Islet precursor cell (in vitro differentiated cells): ENCODE measurements at regions not wholly inside any gene's neighbourhood (a gene's known extent, or its start where the extent isn't known, plus 50 kb on each side); places are given as distances from the start of the nearest gene placed in this dataset.
A peak's percentile ranks its signal among the peaks of the same experiment; 100 is the strongest.
"Not testable (repeated sequence)": the region's sequence is repeated elsewhere in the genome, so short reads cannot be mapped to it uniquely, and the experiment has no call there.

Source experiments
- DNase-seq: peaks from one replicate; pipeline ENCODE4 v3.0.0-alpha.2; 2018

DNA sequence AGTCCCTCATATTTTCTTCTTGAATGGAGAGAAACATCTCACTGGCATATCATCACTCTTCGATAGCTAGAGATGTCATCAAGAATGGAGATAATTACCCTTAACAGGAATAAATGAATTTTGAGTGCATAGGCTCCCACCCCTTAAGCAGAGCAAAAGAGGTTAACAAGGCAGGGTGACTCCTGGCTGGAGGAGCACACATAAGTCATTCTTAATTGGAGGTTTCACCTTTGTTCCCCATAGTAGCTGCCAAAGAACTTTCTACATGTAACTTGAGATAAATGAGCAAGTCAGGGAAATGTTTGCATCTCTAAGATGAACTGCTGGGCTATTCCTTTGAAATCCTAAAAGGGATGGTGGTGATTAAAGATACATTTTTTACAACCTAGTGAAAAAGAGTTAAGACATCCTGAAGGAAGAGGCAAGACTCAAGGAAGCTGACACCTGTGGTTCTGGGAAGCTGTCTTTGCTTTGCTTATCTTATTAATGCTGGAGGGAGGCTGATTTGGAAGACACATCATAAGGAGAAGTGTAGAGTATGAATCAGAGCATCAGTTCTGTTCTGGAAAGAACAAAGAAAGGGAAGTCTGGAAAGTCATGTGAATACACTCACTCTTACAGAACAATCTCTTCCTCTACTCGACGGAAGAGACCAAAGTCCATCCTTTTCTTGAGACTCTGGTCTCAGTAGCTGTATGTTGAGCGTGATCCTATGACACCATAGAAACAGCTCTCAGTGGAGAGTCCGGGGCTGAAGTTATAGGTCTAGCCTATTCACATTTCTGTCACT is 326.3 kb downstream of the OSTF1 start:
- no peak for DNase-seq

DNA sequence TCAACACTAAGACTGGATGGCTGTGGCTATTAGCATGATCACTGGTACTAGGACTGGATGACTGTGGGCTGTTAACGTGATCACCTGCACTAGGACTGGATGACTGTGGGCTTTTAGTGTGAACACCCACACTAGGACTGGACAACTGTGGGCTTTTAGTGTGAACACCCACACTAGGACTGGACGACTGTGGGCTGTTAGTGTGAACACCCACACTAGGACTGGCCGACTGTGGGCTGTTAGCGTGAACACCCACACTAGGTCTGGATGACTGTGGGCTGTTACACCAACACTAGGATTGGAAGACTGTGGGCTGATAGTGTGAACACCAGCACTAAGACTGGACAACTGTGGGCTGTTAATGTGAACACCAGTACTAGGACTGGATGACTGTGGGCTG is 329.2 kb downstream of the OSTF1 start:
- no peak for DNase-seq

DNA sequence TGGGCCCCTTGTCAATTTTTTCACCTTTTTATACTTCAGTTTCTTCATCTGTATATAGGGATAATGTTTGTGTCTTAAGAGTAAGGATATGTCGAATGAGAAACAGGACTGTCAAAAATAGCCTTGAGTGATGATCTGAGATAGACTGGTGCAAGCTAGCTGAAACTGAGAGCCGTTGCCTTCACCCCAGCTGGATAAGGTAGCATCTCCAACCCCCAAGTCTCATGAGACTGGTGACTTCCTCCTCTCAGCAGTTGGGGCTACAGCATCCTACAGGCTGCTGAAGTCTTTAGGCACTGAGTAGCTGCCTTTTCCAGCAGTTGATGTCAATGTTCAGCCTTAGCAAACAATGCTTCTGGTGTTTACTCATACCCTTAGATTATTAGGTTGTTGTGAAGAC is 330.2 kb downstream of the OSTF1 start:
- no peak for DNase-seq

DNA sequence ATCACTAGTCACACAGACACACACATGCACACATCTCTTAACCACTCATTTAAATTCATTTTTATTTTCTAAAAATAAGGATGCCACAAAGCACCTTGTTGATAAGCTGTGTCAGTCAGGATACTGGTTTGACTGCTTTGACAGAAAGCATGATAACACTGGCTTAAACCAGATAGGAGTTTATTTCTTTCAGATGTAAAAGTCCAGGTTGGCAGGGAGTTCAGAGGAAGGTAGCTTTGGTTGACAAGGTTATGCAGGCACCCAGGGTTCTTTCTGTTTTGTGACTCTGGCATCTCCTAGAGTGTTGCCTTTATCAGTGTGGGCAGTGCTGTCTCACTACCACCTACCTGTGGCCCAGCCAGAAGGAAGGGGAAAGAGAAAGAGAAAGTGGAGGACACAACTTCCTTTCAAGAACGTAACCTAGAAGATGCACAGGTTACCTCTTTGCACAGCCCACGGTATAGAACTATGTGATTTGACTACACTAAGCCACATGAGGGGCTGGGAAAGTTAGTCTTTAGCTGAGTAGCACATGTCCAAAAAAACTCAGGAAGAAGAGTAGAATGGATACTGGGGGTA is 334.7 kb downstream of the OSTF1 start:
- no peak for DNase-seq

DNA sequence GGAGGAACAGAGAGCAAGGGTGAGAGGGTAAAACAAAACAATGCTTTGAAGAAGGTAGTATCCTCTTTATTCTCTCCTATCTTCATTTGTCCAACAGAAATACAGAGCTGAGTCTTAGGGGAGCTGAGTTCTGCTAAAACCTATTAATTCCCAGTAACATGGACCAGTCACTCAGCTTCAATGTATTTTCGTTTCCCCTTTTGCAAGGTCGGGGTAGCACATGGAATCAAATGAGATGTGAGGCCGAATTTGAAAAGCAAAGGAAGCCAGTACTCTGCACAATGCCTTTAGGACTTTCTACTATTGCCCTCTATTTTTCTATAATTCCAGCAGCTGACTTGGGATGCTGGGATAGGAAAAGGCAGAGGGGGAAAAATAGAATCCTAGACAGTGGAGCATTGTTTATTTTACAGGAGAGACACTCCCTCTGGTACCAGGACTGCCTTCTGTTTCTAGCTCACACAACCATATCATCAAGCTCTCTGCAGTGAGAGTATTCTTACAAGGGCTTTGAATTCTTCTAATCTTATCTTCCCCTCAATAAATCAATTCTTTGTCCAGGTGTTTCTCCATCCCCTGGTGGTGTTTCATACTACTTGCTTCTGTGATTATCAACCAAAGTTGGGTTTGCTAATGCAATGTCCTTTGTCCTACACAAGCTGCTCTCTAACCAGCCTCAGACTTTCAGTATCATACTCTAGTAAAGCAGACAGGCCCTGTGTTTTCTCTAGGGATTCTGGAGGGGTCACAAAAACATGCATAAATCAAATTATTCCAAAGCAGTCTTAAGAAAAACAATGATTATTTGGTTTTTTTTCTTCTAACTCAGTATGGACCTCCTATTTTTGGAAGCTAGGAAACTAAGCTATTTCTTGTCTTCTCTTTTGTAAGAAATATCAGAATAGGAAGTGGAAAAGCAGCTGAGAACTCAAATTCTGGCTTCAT is 341.5 kb downstream of the OSTF1 start:
- no peak for DNase-seq

DNA sequence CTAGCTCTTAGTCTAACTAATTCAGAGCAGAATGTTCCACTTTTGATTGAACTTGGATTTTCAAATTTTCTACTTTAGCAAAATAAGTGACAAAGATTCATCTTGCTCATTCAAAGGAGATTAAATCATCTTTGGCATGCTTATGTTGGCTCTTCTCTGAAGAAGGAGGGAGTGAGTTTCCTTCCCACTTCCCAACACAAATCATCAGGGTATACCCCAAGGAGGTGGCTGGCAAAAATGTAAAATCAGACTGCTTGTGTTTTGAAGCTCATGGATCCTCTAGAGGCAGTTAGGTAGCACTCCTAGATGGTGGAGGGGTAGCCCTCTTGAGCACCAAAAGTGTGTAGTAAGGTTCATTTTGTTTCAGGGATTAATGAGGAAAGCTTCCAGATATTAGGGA is 343.1 kb downstream of the OSTF1 start:
- DNase-seq = no peak

DNA sequence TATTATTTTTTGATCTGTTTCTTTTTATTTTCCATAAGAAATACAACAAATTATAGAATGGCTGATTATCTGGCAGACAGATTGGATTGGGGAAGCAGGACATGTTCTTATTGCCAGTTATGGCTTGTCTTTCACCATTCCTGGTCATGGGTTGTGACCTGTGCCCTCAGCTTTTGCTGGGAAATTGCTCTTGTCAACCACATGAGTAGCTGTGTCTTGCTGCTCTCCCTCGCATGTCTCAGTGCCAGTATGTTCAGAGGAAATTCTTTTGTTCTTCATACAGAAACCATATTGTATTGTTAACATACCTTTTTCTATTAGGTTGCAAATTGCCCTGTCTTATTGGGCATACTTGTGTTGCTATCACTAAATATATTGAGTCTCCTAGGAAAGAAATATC is 344.1 kb downstream of the OSTF1 start:
- no peak for DNase-seq

DNA sequence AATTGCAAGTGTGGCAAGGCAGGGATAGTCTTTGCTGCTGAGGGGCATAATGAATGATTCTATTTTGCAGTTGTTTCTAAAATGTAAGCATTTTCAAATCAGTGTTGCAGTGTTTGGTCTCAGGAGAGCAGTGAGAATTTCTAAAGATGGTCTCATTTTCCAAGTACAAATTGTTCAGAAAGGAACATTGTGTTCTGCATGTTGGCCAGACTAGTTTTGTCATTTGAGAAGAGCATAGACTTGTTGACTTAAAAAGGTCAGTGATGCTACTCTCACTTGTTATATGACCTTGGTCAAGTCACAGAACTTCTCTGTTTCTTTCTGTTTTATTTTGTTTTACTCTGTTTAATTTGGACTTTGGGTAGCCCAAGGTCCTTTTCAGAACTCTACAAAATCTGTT is 344.6 kb downstream of the OSTF1 start:
- DNase-seq = no peak

DNA sequence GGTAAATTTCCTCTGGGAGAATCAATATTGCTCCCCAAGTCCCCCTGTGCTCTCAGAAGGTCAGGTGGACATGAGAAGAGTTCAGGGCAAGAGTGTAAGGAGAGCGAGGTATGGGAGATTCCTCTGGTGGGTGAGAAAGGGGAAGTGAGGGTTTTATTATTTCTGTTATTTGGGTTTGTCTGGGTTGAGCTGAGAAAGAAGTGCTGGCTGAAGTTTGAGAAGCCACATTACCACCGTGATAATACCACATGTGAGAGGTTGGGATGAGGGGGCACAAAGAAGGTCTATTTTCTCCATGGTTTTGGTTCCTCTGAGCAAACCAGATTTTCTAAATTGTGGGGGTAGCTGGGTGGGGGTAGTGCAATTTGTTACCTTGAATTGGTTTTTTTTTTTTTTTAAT is 350.4 kb downstream of the OSTF1 start:
- DNase-seq = no peak

DNA sequence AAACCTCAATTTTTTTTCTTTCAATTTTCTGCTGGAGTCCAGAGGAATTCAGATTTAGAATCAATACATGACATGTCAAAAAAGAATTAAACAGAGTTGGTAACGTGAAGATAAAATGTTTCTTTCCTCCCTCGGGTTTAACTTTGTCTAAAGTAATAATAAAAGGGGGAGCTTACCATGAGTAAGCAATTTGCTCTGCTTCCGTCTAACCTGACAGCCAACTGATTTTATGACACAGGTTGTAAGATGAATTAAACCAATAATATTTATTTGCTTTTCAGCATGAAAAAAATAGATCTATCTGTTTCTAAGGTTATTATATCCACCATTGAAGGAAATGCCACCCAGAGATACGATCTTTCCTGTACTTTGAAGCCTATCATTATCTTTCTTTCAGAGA is 352.6 kb downstream of the OSTF1 start:
- no peak for DNase-seq

DNA sequence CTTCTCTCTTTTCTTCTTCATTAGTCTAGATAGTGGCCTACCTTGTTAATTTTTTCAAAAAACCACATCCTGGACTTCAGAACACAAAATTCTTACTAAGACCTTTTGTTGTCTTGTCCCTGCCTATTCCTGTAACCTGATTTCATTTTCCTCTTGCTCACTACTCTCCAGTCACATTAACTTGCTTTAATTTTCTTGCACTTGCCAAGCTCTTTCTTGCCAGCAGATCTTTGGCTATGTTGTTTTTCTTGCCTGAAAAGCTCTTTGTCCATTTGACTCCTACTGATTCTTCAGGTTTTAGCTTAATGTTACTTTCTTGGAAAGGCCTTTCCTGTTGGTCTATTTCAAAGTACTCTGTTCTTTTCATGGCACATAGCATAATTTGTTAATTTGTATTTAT is 356.8 kb downstream of the OSTF1 start:
- DNase-seq = no peak

DNA sequence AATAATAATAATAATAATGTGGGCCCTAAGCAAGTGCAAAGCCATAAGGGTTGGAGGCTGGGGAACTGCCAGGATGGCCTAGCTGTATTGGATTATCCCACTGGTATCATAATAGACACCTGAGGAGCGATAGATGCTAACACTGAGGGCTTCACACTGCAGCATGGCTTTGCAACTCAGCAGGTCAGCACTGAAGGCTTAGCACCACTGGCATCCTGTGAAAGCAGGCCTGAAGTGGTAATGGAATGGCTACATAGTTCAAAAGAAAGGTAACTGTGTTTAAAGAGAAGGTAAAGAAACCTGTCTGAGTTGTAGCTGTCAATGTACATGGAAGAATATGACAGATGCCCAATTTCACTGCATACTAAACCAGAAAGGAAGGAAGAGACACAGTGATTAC is 359.0 kb downstream of the OSTF1 start:
- DNase-seq = no peak

DNA sequence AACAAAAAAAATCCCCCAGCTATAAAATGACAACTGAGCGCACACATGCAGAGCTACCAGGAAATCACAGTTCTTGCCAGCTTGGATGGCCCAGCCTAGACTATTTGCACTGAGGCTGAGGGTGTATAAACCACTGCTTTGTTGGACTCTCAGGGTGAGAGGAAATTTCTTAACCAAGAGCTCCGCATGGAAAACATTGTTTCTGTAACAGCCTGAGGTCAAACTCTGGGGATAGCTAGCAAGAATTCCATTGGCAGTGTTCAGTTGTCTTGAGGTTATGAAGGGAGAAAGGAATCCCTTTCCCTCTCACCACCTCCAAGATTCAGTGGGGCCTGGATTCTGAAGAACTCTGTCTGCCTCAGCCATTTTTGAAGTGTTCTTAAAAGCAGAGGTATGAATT is 360.0 kb downstream of the OSTF1 start:
- DNase-seq = peak; percentile 71

DNA sequence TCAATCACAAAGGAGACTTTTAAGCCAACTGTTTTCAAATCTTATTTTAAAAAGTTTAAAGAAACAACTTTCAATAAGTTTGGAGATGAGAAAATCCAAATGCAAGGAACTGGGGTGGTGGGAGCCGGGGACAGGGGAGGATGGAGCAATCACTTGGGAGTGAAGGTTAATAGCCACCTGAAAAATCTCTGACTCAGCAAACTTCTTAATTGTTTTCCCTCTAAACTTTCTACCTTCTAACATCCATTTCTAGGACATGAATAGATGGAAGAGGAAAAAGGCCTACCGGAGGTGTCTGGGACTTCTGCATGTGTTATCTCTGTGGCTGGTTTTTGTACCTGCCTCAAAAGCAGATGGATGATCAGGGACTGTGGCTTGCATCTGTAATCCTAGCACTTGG is 360.6 kb downstream of the OSTF1 start:
- DNase-seq = no peak

DNA sequence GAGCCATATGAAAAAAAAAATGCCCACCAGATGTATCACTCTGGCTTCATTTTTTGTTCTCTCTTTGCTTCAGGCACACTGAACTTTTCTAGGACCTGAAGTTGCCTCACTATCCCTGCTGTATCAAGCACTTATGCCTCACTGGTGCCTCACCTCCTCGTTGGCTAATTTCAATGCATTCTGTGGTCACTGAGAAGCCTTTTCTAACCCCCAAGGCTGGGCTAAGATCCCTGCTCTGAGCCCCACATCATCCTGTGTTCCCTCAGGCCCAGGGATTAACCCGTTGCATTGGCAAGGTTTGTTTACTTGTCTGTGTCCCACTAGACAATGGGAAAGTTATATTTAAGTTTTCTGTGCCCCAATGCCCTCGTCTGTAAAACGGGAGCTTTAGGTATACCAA is 362.7 kb downstream of the OSTF1 start:
- peak; percentile 56 for DNase-seq

DNA sequence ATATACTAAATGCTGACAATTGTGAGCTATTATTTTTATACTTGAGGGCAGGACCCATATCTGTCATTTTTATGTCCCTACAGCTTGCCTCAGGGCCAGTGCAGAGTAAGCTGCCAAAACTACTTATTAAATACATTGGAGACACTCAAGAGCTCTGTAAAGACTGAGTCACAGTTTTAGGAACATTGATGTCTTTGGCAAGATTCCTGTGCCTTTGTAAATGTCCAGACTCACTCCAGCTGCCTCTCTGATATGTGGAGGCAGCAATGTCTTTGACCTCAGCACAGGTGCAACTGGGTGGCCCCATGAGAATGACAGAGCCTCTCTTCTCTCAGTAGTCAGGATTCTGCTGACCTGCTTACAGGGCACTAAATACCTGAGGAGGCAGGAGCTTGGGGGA is 363.2 kb downstream of the OSTF1 start:
- peak; percentile 73 for DNase-seq

DNA sequence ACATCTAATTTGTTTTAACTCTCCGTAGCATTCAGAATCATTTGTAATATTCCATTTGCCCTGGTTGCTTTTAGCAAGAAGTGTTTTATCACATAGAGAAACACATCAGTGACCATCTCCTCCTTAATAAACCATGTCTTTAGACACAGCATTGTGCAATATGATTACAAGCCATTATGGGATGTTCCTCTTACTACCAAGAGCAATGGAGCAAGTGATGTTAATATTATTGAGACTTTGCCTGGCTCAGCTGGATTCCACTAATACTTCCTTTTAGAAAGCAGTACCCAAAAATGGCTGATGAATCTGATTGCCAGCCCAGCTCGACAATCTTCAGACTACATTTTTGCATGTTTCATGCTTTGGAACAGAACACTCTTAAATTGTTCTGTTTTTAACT is 364.2 kb downstream of the OSTF1 start:
- no peak for DNase-seq

DNA sequence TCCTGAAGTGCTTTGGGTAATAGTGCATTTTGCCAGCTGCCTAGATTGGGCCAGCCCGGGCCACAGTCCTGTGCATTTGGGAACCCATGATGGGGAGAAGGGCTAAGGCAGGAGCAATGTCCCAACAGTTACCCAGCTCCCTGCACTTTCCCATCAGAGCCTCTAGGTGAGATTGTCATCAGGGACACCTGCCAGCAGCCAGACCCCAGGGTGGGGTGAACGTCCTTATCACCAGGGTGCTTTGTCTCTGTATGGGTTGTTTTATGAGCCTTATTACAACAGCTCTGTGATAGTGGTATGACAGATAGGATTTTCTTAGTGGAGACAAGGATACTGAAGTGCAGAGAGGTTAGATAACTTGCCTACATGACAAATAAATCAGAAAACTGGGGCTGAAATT is 365.7 kb downstream of the OSTF1 start:
- no peak for DNase-seq

DNA sequence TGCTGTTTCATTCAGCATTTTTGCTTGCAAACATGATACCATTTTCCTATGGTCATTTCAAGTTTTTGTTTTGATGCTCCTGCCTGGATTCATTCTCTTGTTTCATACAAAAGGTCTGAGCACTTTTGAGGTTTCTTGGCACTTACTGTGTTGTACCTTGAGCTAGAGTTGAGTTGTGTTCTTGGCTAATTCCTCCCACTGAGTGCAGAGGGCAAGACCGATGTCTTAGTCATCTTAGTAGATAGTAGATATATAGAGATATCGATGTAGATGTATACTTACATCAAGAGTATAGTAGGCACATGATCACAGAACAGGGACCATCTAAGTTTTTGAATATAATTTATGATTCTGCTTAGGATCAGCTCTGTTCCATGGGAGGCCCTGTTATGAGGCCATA is 366.6 kb downstream of the OSTF1 start:
- DNase-seq = no peak

DNA sequence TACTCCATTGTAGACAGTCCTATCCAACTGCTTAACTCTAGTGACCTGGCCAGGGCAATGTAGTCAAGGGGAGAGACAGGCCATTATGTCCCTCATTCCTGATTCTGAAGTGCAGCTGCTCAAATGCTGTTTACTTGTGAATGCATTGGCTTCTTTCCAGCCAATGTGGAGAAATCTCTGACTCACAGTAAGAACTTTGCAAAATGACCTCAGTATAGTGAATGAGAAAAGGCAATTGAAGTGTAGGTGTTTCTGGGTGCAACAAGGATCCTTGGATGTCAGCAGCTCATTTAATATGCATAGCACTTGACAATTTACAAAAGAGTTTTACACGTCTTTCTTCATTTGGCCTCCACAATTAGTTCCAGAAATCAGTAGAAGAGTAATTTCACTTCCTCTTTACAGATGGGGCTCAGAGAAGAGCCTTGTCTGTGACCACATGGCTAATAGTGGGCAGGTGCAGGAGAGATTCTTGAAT is 367.2 kb downstream of the OSTF1 start:
- no peak for DNase-seq

DNA sequence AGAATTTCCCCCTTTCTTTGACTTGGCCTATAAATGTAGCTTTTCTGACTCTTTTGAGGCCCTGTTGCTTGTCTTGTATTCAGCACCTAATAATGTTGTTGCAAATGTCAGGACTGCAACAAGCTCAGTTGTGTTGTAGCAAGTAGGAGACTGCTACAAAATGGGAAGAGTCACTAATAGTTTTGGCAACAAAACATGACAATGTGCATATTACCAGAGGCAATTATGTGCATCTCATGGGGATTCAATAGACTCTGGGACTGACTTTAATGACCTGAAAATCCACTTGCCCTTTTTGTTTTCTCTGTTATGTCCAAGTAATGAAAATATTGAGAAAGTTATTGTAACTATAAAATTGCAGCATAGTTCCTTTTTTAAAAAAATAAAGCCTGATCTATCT is 368.4 kb downstream of the OSTF1 start:
- no peak for DNase-seq

DNA sequence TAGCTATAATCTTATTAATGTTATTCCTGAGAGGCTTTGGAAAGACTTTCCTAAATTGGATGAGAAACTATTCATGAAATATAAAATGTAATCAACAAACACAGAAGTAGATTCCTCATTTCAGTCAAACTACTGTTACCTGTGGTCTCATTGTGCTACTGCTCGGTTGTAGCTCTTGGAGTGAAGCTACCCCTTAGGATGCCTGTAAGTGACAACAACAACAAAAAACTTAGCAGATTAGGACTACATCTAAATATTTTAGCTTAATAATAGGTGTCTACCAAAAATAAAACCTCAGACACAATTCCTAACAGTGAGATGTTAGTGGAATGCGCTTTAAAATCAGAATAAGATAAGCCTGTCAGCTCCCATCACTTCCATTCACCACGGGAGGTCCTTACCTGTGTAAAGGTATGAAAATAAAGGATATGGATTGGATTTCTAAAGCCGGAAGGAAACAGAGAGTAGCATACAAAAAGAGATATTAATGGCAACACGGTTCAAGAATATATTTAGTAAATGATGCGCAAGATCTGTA is 369.2 kb downstream of the OSTF1 start:
- DNase-seq = no peak

DNA sequence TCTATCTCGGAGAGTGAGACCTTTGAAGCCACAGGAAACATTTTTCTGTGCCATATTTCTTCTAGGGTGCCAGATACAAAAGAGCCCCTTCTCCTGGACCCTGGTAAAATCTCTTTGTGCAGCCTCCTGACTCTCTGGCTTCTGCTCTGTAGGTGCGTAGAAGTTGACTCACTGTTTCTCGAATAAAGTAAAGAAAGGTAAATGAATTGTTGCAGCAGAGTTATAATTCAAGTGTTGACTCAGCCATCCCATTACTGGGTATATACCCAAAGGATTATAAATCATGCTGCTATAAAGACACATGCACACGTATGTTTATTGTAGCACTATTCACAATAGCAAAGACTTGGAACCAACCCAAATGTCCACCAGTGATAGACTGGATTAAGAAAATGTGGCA is 371.0 kb downstream of the OSTF1 start:
- DNase-seq = not testable (repeated sequence)

DNA sequence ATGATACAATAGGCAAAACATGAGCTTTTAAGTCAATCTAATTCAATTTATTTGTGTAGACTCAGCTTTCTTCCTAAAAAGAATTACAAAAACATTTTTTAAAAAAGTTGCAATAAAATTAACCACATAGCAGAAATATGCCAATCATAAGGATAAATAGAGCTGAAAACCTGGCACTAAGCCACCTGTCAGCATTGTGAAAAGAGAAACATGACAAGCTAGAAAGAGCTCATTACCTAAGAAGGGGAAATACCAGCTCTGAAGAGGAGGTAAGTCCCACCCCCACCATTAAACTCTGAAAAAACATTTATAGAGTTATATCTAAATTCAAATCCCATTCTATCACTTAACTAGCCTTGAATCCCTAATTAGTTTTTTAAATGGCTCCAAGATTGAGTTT is 372.9 kb downstream of the OSTF1 start:
- no peak for DNase-seq
